ENCODE measurements at regions not wholly inside any gene's neighbourhood (a gene's known extent, or its start where the extent isn't known, plus 50 kb on each side); places are given as distances from the start of the nearest gene placed in this dataset.
"Not testable (repeated sequence)": the region's sequence is repeated elsewhere in the genome, so short reads cannot be mapped to it uniquely, and the experiment has no call there.

- TF ChIP-seq CTCF (IDR thresholded peaks at IDR 0.05): no peak
- no peaks in the 10 kb centered on the region for H3K9me3 ChIP-seq
- H3K36me3 ChIP-seq: no peaks in the 10 kb centered on the region
- no peak overlapping the region for H3K27ac ChIP-seq
- DNase-seq: no peak
- H3K27me3 ChIP-seq: no peaks in the 10 kb centered on the region
- H3K4me1 ChIP-seq: peaks cover 0 to 10% (median 5%) of the 10 kb centered on the region in 4 donors
- no peak overlapping the region for H3K4me3 ChIP-seq
- intact Hi-C loops (cut with DNase I; ENCODE audit: low total_unique reads): no loop called here
These were observed 72.9 kb upstream of the EEF1E1 start for GRCh38 chr6:8175046-8175777.

GRCh38 chr6:8174571-8174970 is 72.2 kb upstream of the EEF1E1 start:
- H3K27me3 ChIP-seq: no peaks in the 10 kb centered on the region
- H3K36me3 ChIP-seq: no peaks in the 10 kb centered on the region
- TF ChIP-seq CTCF (IDR thresholded peaks at IDR 0.05): no peak
- no peak for DNase-seq
- no peak overlapping the region for H3K27ac ChIP-seq
- H3K4me3 ChIP-seq: no peak overlapping the region
- no peaks in the 10 kb centered on the region for H3K9me3 ChIP-seq
- H3K4me1 ChIP-seq: peaks cover 0 to 3% (median under 1%) of the 10 kb centered on the region in 4 donors
- intact Hi-C loops (cut with DNase I; ENCODE audit: low total_unique reads): no loop called here

- H3K9me3 ChIP-seq: no peaks in the 10 kb centered on the region
- no peak overlapping the region for H3K4me3 ChIP-seq
- no peak for DNase-seq
- H3K27me3 ChIP-seq: no peaks in the 10 kb centered on the region
- no peak overlapping the region for H3K27ac ChIP-seq
- no peaks in the 10 kb centered on the region for H3K4me1 ChIP-seq
- no peak for TF ChIP-seq CTCF (IDR thresholded peaks at IDR 0.05)
- H3K36me3 ChIP-seq: no peaks in the 10 kb centered on the region
- intact Hi-C loops (cut with DNase I; ENCODE audit: low total_unique reads): no loop called here
These were observed 70.2 kb upstream of the EEF1E1 start for GRCh38 chr6:8172530-8172929.

GRCh38 chr6:8170754-8171153 is 68.4 kb upstream of the EEF1E1 start:
- H3K36me3 ChIP-seq: no peaks in the 10 kb centered on the region
- H3K27me3 ChIP-seq: no peaks in the 10 kb centered on the region
- no peak overlapping the region for H3K4me3 ChIP-seq
- intact Hi-C loops (cut with DNase I; ENCODE audit: low total_unique reads): no loop called here
- no peaks in the 10 kb centered on the region for H3K4me1 ChIP-seq
- no peak overlapping the region for H3K27ac ChIP-seq
- no peak for DNase-seq
- H3K9me3 ChIP-seq: no peaks in the 10 kb centered on the region
- TF ChIP-seq CTCF (IDR thresholded peaks at IDR 0.05): no peak

GRCh38 chr6:8170245-8170644 is 67.9 kb upstream of the EEF1E1 start:
- intact Hi-C loops (cut with DNase I; ENCODE audit: low total_unique reads): no loop called here
- no peak for TF ChIP-seq CTCF (IDR thresholded peaks at IDR 0.05)
- no peak for DNase-seq
- no peaks in the 10 kb centered on the region for H3K9me3 ChIP-seq
- H3K36me3 ChIP-seq: no peaks in the 10 kb centered on the region
- no peak overlapping the region for H3K27ac ChIP-seq
- H3K4me1 ChIP-seq: no peaks in the 10 kb centered on the region
- no peak overlapping the region for H3K4me3 ChIP-seq
- H3K27me3 ChIP-seq: no peaks in the 10 kb centered on the region

GRCh38 chr6:8166156-8166555 is 63.8 kb upstream of the EEF1E1 start:
- Histone ChIP-seq H3K36me3 (no peaks in the 10 kb centered on the region), H3K27me3 (no peaks in the 10 kb centered on the region), H3K9me3 (no peaks in the 10 kb centered on the region), H3K27ac (no peak overlapping the region), H3K4me1 (no peaks in the 10 kb centered on the region), H3K4me3 (no peak overlapping the region)
- intact Hi-C loops (cut with DNase I; ENCODE audit: low total_unique reads): no loop called here
- TF ChIP-seq CTCF (IDR thresholded peaks at IDR 0.05): no peak
- DNase-seq: no peak

GRCh38 chr6:8165008-8165407 is 62.7 kb upstream of the EEF1E1 start:
- H3K36me3 ChIP-seq; DNase-seq; H3K4me1 ChIP-seq; H3K27me3 ChIP-seq; H3K4me3 ChIP-seq; H3K27ac ChIP-seq; intact Hi-C loops (cut with DNase I; ENCODE audit: low total_unique reads); H3K9me3 ChIP-seq: not testable (repeated sequence)

GRCh38 chr6:8164281-8164680 is 61.9 kb upstream of the EEF1E1 start:
- H3K9me3 ChIP-seq; H3K27ac ChIP-seq; H3K36me3 ChIP-seq; intact Hi-C loops (cut with DNase I; ENCODE audit: low total_unique reads); DNase-seq; H3K27me3 ChIP-seq; H3K4me1 ChIP-seq; H3K4me3 ChIP-seq: not testable (repeated sequence)
